Neural progenitor cell (in vitro differentiated cells): ENCODE measurements at regions not wholly inside any gene's neighbourhood (a gene's known extent, or its start where the extent isn't known, plus 50 kb on each side); places are given as distances from the start of the nearest gene placed in this dataset.
"Not testable (repeated sequence)": the region's sequence is repeated elsewhere in the genome, so short reads cannot be mapped to it uniquely, and the experiment has no call there.

Experiments
- DNase-seq: peaks from one replicate; pipeline ENCODE4 v3.0.0-alpha.2; 2016; ENCODE audit warnings: low spot score
- H2AFZ ChIP-seq: fragments of 200-600 bp; sonication (generic); replicated peaks from 2 replicates; pipeline ENCODE4 v1.6.1; 2016; ENCODE audit warnings: antibody characterized with exemption
- H3F3A ChIP-seq: fragments of 200-600 bp; sonication (generic); 2 replicates; pipeline ENCODE4 v1.6.1; 2016; ENCODE audit warnings: antibody characterized with exemption, low read depth
- H3K27ac ChIP-seq: fragments of 200-600 bp; sonication (generic); 2 replicates; pipeline ENCODE4 v1.5.1; 2016; ENCODE audit warnings: mild to moderate bottlenecking
- H3K27me3 ChIP-seq: fragments of 200-600 bp; sonication (generic); 2 replicates; pipeline ENCODE4 v1.6.1; 2016; ENCODE audit warnings: mild to moderate bottlenecking, moderate library complexity
- H3K36me3 ChIP-seq: fragments of 200-600 bp; sonication (generic); 2 replicates; pipeline ENCODE4 v1.5.1; 2016
- H3K4me1 ChIP-seq: fragments of 200-600 bp; sonication (generic); 2 replicates; pipeline ENCODE4 v1.6.1; 2016; ENCODE audit warnings: mixed run types
- H3K4me2 ChIP-seq: fragments of 200-600 bp; sonication (generic); 2 replicates; pipeline ENCODE4 v1.6.1; 2016
- H3K4me3 ChIP-seq: fragments of 200-600 bp; sonication (generic); 2 replicates; pipeline ENCODE4 v1.5.1; 2016
- H3K79me2 ChIP-seq: fragments of 200-600 bp; sonication (generic); 2 replicates; pipeline ENCODE4 v1.6.1; 2016; ENCODE audit warnings: low read depth
- H3K9ac ChIP-seq: fragments of 200-600 bp; sonication (generic); 2 replicates; pipeline ENCODE4 v1.6.1; 2016
- H3K9me3 ChIP-seq: fragments of 200-600 bp; sonication (generic); 2 replicates; pipeline ENCODE4 v1.5.1; 2016; ENCODE audit warnings: low read depth
- H4K20me1 ChIP-seq: fragments of 200-600 bp; sonication (generic); 2 replicates; pipeline ENCODE4 v1.6.1; 2016; ENCODE audit warnings: low read depth
- H3K27ac Mint-ChIP-seq: 3 replicates; pipeline ENCODE4 v1.8.0; 2021; ENCODE audit warnings: mixed read lengths
- H3K27me3 Mint-ChIP-seq: 2 replicates; pipeline ENCODE4 v1.8.0; 2022; ENCODE audit warnings: low read depth, mild to moderate bottlenecking, inconsistent platforms, moderate library complexity, mixed read lengths; ENCODE audit not compliant: insufficient read depth
- H3K36me3 Mint-ChIP-seq: 3 replicates; pipeline ENCODE4 v1.8.0; 2021; ENCODE audit warnings: mixed read lengths
- H3K4me1 Mint-ChIP-seq: 3 replicates; pipeline ENCODE4 v1.8.0; 2021; ENCODE audit warnings: mixed read lengths
- H3K4me3 Mint-ChIP-seq: 3 replicates; pipeline ENCODE4 v1.8.0; 2021; ENCODE audit warnings: mild to moderate bottlenecking, moderate library complexity, mixed read lengths
- H3K9me3 Mint-ChIP-seq: 3 replicates; pipeline ENCODE4 v1.8.0; 2020; ENCODE audit warnings: mixed read lengths
- CTCF ChIP-seq: fragments of 200-600 bp; sonication (generic); IDR thresholded peaks from 2 replicates; pipeline ENCODE4 v1.5.1; 2017; ENCODE audit warnings: antibody characterized with exemption, mild to moderate bottlenecking
- EZH2 ChIP-seq: fragments of 200-600 bp; sonication (generic); IDR thresholded peaks from 2 replicates; pipeline ENCODE4 v1.6.1; 2017; ENCODE audit warnings: antibody characterized with exemption, mild to moderate bottlenecking, moderate library complexity
- EZH2phosphoT487 ChIP-seq: fragments of 200-600 bp; sonication (generic); IDR thresholded peaks from 2 replicates; pipeline ENCODE4 v1.6.1; 2017; ENCODE audit warnings: antibody characterized with exemption

- Histone ChIP-seq H2AFZ (no peak overlapping the region), H3K9ac (no peak overlapping the region), H3K9me3 (no peaks in the 10 kb centered on the region), H3K4me3 (no peak overlapping the region), H3K27me3 (no peaks in the 10 kb centered on the region), H3K36me3 (no peaks in the 10 kb centered on the region), H3K4me2 (no peak overlapping the region), H3K79me2 (no peaks in the 10 kb centered on the region), H3K4me1 (no peaks in the 10 kb centered on the region), H4K20me1 (no peaks in the 10 kb centered on the region), H3F3A (no peaks in the 10 kb centered on the region), H3K27ac (no peak overlapping the region)
- Mint-ChIP-seq H3K9me3 (no peaks in the 10 kb centered on the region), H3K4me1 (peaks cover 21% of the 10 kb centered on the region), H3K4me3 (no peak overlapping the region), H3K27ac (no peak overlapping the region), H3K36me3 (no peaks in the 10 kb centered on the region), H3K27me3 (no peaks in the 10 kb centered on the region)
- DNase-seq, result peak; percentile 36
- TF ChIP-seq EZH2phosphoT487 (no peak), CTCF (peak; percentile 77)
These were observed 926.3 kb upstream of the ARRDC3 start for GRCh38 chr5:92309336-92309991.

GRCh38 chr5:92308679-92309078, 925.6 kb upstream of the ARRDC3 start:
- Histone ChIP-seq H3K27me3 (no peaks in the 10 kb centered on the region), H3K79me2 (no peaks in the 10 kb centered on the region), H2AFZ (no peak overlapping the region), H3K4me3 (no peak overlapping the region), H3K9ac (no peak overlapping the region), H3K9me3 (no peaks in the 10 kb centered on the region), H3K27ac (no peak overlapping the region), H3F3A (no peaks in the 10 kb centered on the region), H4K20me1 (no peaks in the 10 kb centered on the region), H3K36me3 (no peaks in the 10 kb centered on the region), H3K4me1 (no peaks in the 10 kb centered on the region), H3K4me2 (no peak overlapping the region)
- no peak for DNase-seq
- H3K36me3 Mint-ChIP-seq, result no peaks in the 10 kb centered on the region
- no peak overlapping the region for H3K27ac Mint-ChIP-seq
- H3K4me3 Mint-ChIP-seq, result no peak overlapping the region
- no peaks in the 10 kb centered on the region for H3K9me3 Mint-ChIP-seq
- no peaks in the 10 kb centered on the region for H3K27me3 Mint-ChIP-seq
- no peak for TF ChIP-seq EZH2
- TF ChIP-seq CTCF, result no peak
- no peak for TF ChIP-seq EZH2phosphoT487
- H3K4me1 Mint-ChIP-seq, result peaks cover 21% of the 10 kb centered on the region

- not testable (repeated sequence) for H2AFZ ChIP-seq, H3K4me3 ChIP-seq, H3K4me3 Mint-ChIP-seq, H3K4me1 Mint-ChIP-seq, H3F3A ChIP-seq, H3K4me2 ChIP-seq, H3K9ac ChIP-seq, H3K27ac Mint-ChIP-seq, H3K27ac ChIP-seq, H3K36me3 Mint-ChIP-seq, H3K9me3 Mint-ChIP-seq, H3K4me1 ChIP-seq, DNase-seq, H3K27me3 ChIP-seq, H4K20me1 ChIP-seq, H3K79me2 ChIP-seq, H3K36me3 ChIP-seq, H3K27me3 Mint-ChIP-seq, H3K9me3 ChIP-seq
These were observed 919.2 kb upstream of the ARRDC3 start for GRCh38 chr5:92302356-92302755.

- Mint-ChIP-seq H3K4me1 (no peaks in the 10 kb centered on the region), H3K9me3 (peaks cover 39% of the 10 kb centered on the region), H3K4me3 (no peak overlapping the region), H3K27me3 (peaks cover 6% of the 10 kb centered on the region), H3K27ac (no peak overlapping the region), H3K36me3 (peaks cover 4% of the 10 kb centered on the region)
- Histone ChIP-seq H3K36me3 (no peaks in the 10 kb centered on the region), H3K79me2 (no peaks in the 10 kb centered on the region), H3K27ac (no peak overlapping the region), H3K9ac (no peak overlapping the region), H3K4me2 (no peak overlapping the region), H3K9me3 (no peaks in the 10 kb centered on the region), H3K4me1 (no peaks in the 10 kb centered on the region), H3K27me3 (no peaks in the 10 kb centered on the region), H3F3A (no peaks in the 10 kb centered on the region), H2AFZ (no peak overlapping the region), H3K4me3 (no peak overlapping the region), H4K20me1 (no peaks in the 10 kb centered on the region)
- no peak for DNase-seq
- TF ChIP-seq CTCF, result no peak
- TF ChIP-seq EZH2, result no peak
- no peak for TF ChIP-seq EZH2phosphoT487
These were observed 900.4 kb upstream of the ARRDC3 start for GRCh38 chr5:92283521-92283920.

GRCh38 chr5:92271750-92272149, 888.6 kb upstream of the ARRDC3 start:
- not testable (repeated sequence) for H3K27ac Mint-ChIP-seq, H3F3A ChIP-seq, H3K27ac ChIP-seq, H3K9me3 ChIP-seq, H2AFZ ChIP-seq, H3K4me2 ChIP-seq, H3K4me3 ChIP-seq, H3K27me3 Mint-ChIP-seq, H4K20me1 ChIP-seq, H3K4me3 Mint-ChIP-seq, H3K36me3 ChIP-seq, H3K79me2 ChIP-seq, H3K4me1 Mint-ChIP-seq, H3K9ac ChIP-seq, DNase-seq, H3K36me3 Mint-ChIP-seq, H3K27me3 ChIP-seq, H3K4me1 ChIP-seq
- H3K9me3 Mint-ChIP-seq, result peaks cover 14% of the 10 kb centered on the region
